DMS79 treated with DMSO at 0.1 percent for 48 hours (cell line): ENCODE measurements at regions not wholly inside any gene's neighbourhood (a gene's known extent, or its start where the extent isn't known, plus 50 kb on each side); places are given as distances from the start of the nearest gene placed in this dataset.
"Not testable (repeated sequence)": the region's sequence is repeated elsewhere in the genome, so short reads cannot be mapped to it uniquely, and the experiment has no call there.

Experiments
- DNase-seq: peaks from one replicate; lab custom pipeline; 2025; lab: John Stamatoyannopoulos, UW

GRCh38 chr2:52463457-52463856 lies 1304.1 kb upstream of the CHAC2 start:
- no peak for DNase-seq

DNA sequence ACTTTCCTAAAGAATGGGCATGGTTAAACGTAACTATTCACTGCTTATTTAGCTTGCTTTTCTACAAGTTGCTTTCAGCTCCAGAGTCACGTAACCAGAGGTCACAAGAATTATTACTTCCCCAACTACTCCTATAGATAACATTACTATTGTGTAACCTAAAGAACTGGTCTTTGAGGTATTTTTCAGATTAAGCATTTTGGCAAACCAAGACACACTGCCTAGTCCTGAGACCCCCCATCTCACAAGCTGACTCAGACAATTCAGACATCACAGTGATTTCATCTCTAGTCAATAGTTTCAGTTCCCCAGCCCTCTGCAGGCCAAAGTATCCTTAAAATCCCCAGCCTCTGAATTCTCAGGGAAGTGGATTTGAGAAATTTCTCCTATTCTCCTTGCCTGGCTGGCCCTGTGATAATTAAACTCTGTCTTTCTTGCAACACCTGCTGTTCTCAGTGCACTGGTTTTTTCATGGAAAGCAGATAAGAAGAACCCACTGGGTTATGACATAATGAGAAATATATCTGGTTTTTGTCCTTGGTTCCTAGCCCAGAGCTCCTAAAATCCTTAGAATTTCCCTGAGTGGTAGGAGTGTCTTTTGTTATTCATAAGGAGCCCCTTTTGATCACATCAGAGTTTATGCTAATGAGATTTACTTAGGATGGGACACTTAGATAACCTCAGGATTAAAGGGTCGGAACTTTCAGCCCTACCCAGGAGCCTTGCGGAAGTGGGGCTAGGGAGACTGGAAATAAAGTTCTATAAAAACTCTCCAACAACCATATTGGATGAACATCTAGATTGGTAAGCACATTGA lies 1310.8 kb upstream of the CHAC2 start:
- DNase-seq, result no peak

DNA sequence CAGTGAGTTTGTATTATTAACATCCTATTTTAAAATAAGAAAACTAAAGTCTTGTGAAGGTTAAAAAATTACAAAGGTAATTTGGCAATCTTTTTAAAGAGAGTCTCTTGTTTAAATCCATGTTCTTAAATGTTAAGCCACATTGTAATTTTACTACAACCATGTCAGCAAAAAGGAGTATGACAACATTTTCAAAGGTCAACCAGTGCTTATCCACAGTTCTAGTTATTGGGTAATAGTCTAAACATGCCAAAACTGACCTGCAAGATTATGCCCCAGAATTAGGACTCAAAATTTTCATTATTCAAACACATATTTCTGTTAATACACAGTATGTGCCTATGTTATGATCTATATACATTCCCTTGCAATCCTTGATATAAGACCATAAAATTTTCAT lies 1312.6 kb upstream of the CHAC2 start:
- no peak for DNase-seq

DNA sequence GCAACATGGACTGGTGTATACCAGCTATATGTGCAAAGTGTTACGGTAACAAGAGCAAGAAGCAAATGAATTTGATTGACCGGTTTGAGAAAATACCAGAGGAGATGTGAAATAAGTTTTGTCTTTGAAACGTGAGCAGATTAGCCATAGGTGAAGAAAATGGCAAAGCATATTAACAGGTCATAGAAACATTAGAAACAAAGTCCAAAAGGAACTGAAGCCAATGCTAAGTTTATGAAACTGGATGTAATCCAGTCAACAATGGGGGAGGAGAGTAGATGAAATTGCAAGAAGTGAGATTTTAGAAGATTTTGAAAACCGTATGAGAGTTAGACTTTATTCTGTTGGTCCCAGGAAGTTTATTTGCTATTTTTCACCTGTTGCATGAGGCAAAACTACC lies 1315.4 kb upstream of the CHAC2 start:
- DNase-seq, result no peak

DNA sequence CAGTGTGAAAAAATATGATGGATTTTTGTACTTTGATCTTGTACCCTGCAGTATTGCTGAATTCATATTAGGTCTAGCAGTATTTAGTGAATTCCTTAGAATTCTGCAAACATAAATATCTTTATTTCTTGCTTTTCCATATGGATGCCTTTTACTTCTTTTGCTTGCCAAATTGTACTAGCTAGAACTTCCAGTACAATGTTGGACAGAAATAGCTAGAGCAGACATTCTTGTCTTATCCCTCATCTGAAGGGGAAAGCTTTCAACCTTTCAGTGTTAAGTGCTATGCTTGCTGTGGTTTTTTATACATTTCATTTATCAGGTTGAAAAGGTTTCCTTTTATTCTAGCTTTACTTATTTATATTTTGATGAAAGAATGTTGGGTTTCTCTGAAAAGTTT lies 1321.9 kb upstream of the CHAC2 start:
- no peak for DNase-seq

DNA sequence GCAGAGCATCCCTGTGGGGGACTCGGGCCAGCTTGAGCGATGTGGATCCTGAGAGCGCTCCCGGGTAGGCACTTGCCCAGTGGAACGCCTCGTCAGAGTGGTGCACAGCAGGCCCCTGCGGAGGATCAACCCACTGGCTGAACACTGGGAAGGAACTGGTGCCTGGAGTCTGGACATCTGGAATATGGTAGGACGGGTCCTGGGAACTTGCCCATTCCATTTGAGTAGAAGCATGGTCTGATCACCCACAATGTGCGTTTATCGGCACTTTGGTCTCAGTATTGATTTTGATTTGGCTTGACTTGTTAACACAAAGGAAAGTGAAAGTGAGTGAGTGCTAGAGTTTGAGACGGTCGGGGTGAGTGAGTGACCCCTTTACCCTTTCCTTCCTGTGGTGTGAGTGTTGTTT lies 1336.2 kb upstream of the CHAC2 start:
- DNase-seq, result no peak

DNA sequence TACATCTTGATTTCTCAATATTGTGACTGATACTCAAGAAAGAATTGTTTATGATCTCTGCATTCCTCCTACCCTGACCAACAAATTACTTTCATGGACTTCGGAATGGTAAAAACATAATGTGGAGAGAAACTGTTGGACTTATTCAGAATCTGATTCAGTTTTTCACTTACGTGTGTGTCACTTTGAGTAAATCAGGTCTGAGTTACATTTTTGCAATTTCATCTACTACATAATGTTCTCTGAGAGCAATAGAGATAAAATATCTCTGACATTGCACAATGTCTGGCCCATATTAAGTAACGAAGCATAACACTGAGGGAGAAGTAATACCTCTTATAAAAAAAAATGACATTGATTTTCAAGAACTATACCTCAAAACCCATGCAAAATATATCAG lies 1337.9 kb upstream of the CHAC2 start:
- no peak for DNase-seq

DNA sequence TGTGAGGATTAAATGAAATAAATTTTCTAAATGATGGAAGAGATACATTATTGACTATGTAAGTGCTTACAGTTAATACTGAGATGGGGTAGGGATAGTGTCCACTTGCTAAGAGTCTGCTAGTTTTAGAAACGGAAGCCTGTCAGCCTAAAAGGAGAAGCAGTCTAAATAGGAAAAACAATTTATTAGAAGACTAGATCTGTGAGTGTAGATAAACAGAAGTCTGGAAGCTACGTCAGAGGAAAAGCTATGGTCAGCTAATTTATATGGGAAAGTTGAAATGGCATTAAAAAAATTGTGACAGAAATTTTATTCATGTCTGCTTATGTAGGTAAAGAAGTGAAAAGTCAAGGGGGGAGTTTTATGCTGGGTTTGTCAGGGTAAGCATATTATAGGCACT lies 1338.4 kb upstream of the CHAC2 start:
- DNase-seq, result no peak

DNA sequence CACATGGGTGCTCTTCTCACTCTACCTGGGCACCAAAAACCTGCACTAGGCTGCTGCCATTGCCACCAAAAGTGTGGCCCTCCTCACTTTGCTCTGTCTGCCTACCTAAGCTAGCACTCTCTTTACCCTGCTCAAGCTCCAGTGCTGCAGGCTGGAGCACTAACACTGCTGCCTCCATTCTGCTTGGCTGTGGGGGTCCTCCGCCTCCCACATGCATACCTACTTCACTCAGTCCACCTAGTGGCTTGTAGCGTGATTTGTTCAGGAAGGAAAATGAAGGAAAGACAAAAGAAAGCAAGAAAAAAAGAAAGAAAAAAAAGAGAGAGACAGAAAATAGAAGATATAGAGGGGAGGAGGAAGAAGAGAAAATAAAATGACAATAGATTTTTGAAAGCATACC lies 1339.4 kb upstream of the CHAC2 start:
- DNase-seq, result no peak

DNA sequence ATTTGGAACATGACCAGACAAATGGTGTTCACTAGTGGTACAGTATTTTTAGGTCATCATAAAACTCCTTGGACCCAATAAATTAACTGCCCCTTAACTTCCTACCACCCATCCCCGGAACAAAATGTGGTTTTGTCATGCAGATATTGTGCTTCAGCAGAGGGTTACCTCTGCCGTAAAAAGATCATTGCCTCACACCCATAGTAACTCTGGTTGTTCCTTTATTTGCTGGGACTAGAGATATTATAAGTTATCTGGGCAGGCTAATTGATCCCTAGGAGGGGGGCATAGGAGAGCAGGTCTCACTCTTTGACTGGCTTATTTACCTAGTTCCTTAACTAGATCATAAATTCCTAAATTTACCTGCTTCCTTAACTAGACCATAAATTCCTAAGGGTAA lies 1343.9 kb upstream of the CHAC2 start:
- no peak for DNase-seq

GRCh38 chr2:52423111-52423510 lies 1344.5 kb upstream of the CHAC2 start:
- no peak for DNase-seq

- DNase-seq, result no peak
Measured at GRCh38 chr2:52416340-52416739, 1351.3 kb upstream of the CHAC2 start.

- DNase-seq, result peak; percentile 36
Measured at GRCh38 chr2:52414561-52415295, 1352.9 kb upstream of the CHAC2 start.

GRCh38 chr2:52409308-52410118 lies 1358.1 kb upstream of the CHAC2 start:
- not testable (repeated sequence) for DNase-seq

DNA sequence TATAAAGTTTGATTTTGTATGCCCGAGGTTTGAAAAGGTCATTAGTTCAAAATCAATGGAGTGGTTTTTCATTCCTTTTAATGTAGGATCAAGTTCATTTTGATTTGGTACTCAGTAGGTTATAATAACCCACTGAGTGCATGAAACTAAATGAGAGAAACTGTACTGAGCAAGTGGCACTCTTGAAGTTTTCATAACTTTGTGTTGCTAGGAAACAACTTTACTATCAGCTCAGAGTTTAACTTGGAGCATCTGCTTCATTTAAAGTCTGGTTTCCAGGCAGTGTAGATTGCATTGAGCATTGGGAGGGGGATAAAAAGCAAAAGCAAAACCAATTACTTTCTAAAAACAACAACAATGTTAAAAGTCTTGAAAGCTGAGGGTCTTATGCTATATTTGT lies 1361.6 kb upstream of the CHAC2 start:
- DNase-seq, result no peak

DNA sequence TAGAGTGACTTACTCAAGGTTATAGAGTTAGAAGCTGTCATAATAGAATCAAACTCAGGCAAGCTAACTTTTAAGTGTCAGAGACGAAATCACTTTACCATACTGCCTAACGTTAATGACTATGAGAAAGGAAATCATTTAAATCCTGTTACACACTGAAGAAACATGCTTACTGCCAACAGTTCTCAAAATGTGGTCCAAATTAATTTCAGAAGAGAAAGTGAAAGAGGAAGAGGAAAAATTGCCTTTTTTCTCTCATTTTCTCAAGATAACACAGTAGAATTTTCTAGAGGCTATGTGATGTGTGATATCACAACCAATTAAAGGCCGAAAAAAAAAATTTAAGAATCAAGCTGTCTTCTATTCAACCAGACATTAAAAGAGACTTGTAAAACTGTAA lies 1362.7 kb upstream of the CHAC2 start:
- no peak for DNase-seq

GRCh38 chr2:52404046-52404445 lies 1363.6 kb upstream of the CHAC2 start:
- DNase-seq, result no peak

- DNase-seq, result no peak
Measured at GRCh38 chr2:52402128-52402527, 1365.5 kb upstream of the CHAC2 start.

DNA sequence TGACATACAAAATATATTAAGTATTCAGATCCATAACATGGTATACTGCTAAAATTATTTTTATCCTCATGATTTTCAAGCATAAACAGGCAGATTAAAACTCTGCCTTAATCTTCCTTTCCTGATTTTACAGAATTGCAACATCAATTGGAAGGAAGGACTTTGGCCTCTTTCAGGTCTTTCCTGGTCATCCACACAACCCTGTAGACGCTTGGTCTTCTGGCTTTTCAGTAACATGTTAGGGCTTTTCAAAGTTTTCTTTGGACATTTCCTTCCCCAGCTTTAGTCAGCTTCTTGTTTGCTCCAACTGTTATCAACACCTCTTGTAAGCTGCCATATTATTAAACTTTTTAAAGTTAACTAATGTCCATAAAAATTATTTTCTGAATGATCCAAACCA lies 1364.9 kb upstream of the NRXN1 start:
- no peak for DNase-seq

DNA sequence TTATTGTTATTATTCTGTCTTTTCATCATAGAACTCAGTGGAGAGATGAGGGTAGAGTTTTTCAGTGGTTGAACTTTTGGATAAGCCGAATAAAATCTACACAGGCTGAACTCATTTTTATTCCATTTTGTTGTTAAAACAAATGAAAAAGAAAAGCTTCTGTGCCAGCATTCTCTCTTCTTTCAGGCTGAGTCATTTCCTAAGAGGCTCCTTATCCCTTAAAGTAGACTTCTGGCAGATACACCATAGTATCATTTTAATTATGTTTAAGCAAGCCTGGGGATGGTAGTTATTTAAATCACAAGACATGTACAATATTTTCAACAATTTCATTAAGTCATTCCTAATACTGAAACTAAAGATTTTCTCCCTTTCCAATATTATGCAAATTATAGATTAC lies 1364.0 kb upstream of the NRXN1 start:
- DNase-seq, result no peak

GRCh38 chr2:52391621-52392020 lies 1359.7 kb upstream of the NRXN1 start:
- no peak for DNase-seq

- no peak for DNase-seq
Measured at GRCh38 chr2:52390651-52391050, 1358.7 kb upstream of the NRXN1 start.
